ENCODE measurements at regions not wholly inside any gene's neighbourhood (a gene's known extent, or its start where the extent isn't known, plus 50 kb on each side); places are given as distances from the start of the nearest gene placed in this dataset.

- Histone ChIP-seq H3K27me3 (ENCODE audit: control insufficient read depth in 2 of 2, insufficient read depth in 2 of 2, low read length in 2 of 2) (no peaks in the 10 kb centered on the region), H3K79me2 (ENCODE audit: insufficient read depth, low read length) (no peaks in the 10 kb centered on the region), H3K27ac (ENCODE audit: low read depth in 1 of 2, low read length in 2 of 2) (no peak overlapping the region), H3K4me1 (ENCODE audit: control insufficient read depth in 1 of 2, insufficient read depth in 2 of 2, low read length in 2 of 2) (no peaks in the 10 kb centered on the region), H3K36me3 (replicated peaks in 1 of 2; ENCODE audit: control insufficient read depth in 1 of 2, insufficient read depth in 2 of 2, low read length in 2 of 2) (no peaks in the 10 kb centered on the region), H4K20me1 (ENCODE audit: insufficient read depth, low read length) (no peaks in the 10 kb centered on the region), H3K4me3 (replicated peaks in 1 of 3; ENCODE audit: low read depth in 2 of 3, low read length in 3 of 3) (no peak overlapping the region), H3K4me2 (replicated peaks; ENCODE audit: extremely low read depth, low read length, poor library complexity, severe bottlenecking) (no peak overlapping the region), H3K9me3 (replicated peaks in 1 of 2; ENCODE audit: control insufficient read depth in 1 of 2, insufficient read depth in 1 of 2, low read length in 2 of 2) (peaks cover 0 to 10% of the 10 kb centered on the region in 2 donors), H2AFZ (ENCODE audit: insufficient read depth, low read depth, low read length, poor library complexity, severe bottlenecking) (no peak overlapping the region), H3K9ac (ENCODE audit: insufficient read depth, low read length, poor library complexity, severe bottlenecking) (no peak overlapping the region)
- H3K4me3 Mint-ChIP-seq: no peak overlapping the region
- TF ChIP-seq CTCF (IDR thresholded peaks at IDR 0.05): no peak
- no peaks in the 10 kb centered on the region for H3K36me3 Mint-ChIP-seq
- H3K9me3 Mint-ChIP-seq: peaks cover 1 to 16% (median 12%) of the 10 kb centered on the region in 7 donors
- no peak overlapping the region for H3K27ac Mint-ChIP-seq
- no peaks in the 10 kb centered on the region for H3K27me3 Mint-ChIP-seq (ENCODE audit: low read depth in 3 of 3)
- intact Hi-C loops (cut with micrococcal nuclease): no loop called here
- H3K4me1 Mint-ChIP-seq: no peaks in the 10 kb centered on the region
- no peak for DNase-seq
- WGBS (ENCODE audit: insufficient coverage): 94% methylated on average over 2 of the region's 3 CpGs
Observed at GRCh38 chr5:124414973-124415372, 331.5 kb downstream of the ZNF608 start.

- Histone ChIP-seq H3K36me3 (replicated peaks in 1 of 2; ENCODE audit: control insufficient read depth in 1 of 2, insufficient read depth in 2 of 2, low read length in 2 of 2) (no peaks in the 10 kb centered on the region), H3K4me1 (ENCODE audit: control insufficient read depth in 1 of 2, insufficient read depth in 2 of 2, low read length in 2 of 2) (no peaks in the 10 kb centered on the region), H3K79me2 (ENCODE audit: insufficient read depth, low read length) (no peaks in the 10 kb centered on the region), H3K9me3 (replicated peaks in 1 of 2; ENCODE audit: control insufficient read depth in 1 of 2, insufficient read depth in 1 of 2, low read length in 2 of 2) (peaks cover 0 to 10% of the 10 kb centered on the region in 2 donors), H2AFZ (ENCODE audit: insufficient read depth, low read depth, low read length, poor library complexity, severe bottlenecking) (no peak overlapping the region), H3K27ac (ENCODE audit: low read depth in 1 of 2, low read length in 2 of 2) (no peak overlapping the region), H4K20me1 (ENCODE audit: insufficient read depth, low read length) (no peaks in the 10 kb centered on the region), H3K4me3 (replicated peaks in 1 of 3; ENCODE audit: low read depth in 2 of 3, low read length in 3 of 3) (no peak overlapping the region), H3K4me2 (replicated peaks; ENCODE audit: extremely low read depth, low read length, poor library complexity, severe bottlenecking) (no peak overlapping the region), H3K27me3 (ENCODE audit: control insufficient read depth in 2 of 2, insufficient read depth in 2 of 2, low read length in 2 of 2) (no peaks in the 10 kb centered on the region), H3K9ac (ENCODE audit: insufficient read depth, low read length, poor library complexity, severe bottlenecking) (no peak overlapping the region)
- no peak for DNase-seq
- no peak overlapping the region for H3K4me3 Mint-ChIP-seq
- TF ChIP-seq CTCF (IDR thresholded peaks at IDR 0.05): no peak
- no peaks in the 10 kb centered on the region for H3K27me3 Mint-ChIP-seq (ENCODE audit: low read depth in 3 of 3)
- 95% methylated on average over 3 of the region's 3 CpGs for WGBS (ENCODE audit: insufficient coverage)
- no peaks in the 10 kb centered on the region for H3K36me3 Mint-ChIP-seq
- H3K27ac Mint-ChIP-seq: no peak overlapping the region
- peaks cover 3 to 14% (median 9%) of the 10 kb centered on the region in 7 donors for H3K9me3 Mint-ChIP-seq
- intact Hi-C loops (cut with micrococcal nuclease): no loop called here
- H3K4me1 Mint-ChIP-seq: no peaks in the 10 kb centered on the region
Observed at GRCh38 chr5:124410539-124411488, 335.6 kb downstream of the ZNF608 start.

Measured in CD14-positive monocyte (primary cell).